ENCODE measurements at regions not wholly inside any gene's neighbourhood (a gene's known extent, or its start where the extent isn't known, plus 50 kb on each side); places are given as distances from the start of the nearest gene placed in this dataset.

DNA sequence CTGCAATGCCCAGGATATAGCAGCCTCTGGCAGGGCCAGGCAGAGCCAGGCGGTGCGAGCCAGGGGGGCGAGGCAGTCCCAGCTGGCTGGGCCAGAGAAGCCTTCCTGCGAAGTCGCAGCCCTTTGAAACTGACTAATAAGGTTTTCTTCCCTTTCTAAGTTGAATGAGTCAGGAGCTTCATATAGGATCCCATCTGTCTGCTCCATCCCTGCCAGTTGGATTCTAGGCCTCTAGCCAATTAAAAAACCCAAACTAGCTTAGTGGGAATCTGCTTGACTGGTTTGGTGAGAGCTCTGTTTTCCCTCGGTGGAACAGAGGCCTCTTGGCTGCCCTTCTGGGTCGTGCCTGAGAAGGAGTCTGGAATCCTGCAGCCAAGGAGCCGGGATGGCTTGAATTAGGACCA, 70.1 kb upstream of the RAPGEF1 start:
- intact Hi-C loops (cut with micrococcal nuclease), result no loop called here
- Mint-ChIP-seq H3K4me3 (no peak overlapping the region), H3K9me3 (no peaks in the 10 kb centered on the region), H3K27me3 (peaks cover 17% of the 10 kb centered on the region), H3K4me1 (no peaks in the 10 kb centered on the region), H3K27ac (no peak overlapping the region), H3K36me3 (ENCODE audit: low read depth) (no peaks in the 10 kb centered on the region)
- DNase-seq, result no peak

DNA sequence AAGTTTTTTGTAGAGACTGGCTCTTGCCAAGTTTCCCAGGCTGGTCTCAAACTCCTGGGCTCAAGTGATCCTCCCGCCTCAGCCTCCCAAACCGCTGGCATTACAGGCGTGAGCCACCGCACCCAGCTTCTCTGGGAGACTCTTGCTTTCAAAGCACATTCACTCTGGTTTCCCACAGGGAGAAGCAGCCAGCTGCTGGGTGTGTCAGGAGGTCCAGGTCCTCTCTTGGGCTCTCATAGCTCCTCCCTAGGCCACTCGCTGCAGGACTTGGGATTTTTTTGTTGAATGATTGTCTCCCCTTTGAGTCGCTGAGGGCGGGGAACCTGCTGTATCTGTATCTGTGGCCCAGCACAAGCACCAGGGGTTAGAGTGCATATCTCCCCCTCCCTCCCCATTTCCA, 68.4 kb upstream of the RAPGEF1 start:
- intact Hi-C loops (cut with micrococcal nuclease), result no loop called here
- Mint-ChIP-seq H3K36me3 (ENCODE audit: low read depth) (no peaks in the 10 kb centered on the region), H3K9me3 (no peaks in the 10 kb centered on the region), H3K4me1 (no peaks in the 10 kb centered on the region), H3K4me3 (no peak overlapping the region), H3K27ac (no peak overlapping the region), H3K27me3 (peaks cover 17% of the 10 kb centered on the region)
- no peak for DNase-seq

DNA sequence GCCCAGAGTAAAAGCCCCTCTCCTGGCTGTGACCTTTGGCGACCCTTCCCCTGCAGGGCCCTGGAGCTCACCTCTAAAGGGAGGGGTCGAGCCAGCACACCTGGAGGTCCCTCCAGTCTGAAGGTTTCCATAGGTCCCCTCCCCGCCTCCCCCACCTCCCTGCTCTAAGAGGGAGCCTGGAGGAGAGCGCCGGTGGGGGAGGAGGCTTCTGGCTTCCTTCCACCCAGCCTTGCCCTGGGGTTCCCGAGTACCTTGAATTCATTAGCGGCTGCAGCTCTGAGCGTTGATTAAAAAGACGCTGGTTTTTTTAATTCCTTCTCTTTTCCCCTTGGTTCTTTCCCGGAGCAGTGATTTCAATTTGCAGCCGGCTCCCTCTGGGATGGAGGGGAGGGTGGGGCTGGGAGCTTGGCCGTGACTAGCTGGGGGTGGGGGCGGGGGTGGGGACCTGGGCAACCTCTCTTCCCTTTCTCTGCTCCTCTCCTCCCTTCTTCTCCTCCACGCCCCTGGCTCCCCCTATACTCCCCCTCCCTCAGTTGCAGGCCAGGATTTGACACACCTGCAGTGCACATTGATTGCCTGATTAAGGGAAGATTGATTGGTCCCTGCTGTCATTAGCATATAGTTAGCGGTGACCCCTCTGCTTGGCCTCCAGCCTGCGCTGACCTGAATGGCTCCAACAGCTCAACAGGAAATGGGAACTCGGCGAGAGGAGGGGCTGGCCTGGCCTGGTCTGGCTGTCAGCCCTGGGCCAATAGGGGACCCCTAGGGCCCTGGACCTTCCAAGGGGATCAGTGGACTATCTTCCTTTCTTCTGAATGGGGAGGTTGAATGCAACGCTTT, 67.5 kb upstream of the RAPGEF1 start:
- Mint-ChIP-seq H3K27ac (no peak overlapping the region), H3K27me3 (peaks cover 17% of the 10 kb centered on the region)
- intact Hi-C loops (cut with micrococcal nuclease), result no loop called here

DNA sequence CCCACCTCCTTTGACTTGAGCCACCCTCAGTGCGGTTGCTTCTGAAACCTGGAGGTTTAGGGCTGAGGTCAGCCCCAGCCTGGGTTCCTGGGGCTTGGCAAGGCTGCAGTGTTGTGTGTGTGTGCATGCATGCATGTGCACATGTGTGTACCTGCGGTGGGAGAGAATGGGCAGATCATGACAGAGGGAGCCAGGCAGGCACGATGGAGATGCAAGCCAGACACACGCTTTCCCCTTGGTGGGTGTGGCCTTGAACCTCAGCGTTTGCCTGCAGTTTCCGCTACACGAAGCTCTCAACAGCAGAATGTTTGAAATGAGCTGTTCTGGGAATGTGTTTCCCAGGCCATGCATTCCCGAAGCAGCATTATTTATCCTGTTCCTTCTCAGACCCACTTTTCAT, 65.9 kb upstream of the RAPGEF1 start:
- H3K27me3 Mint-ChIP-seq, result peaks cover 17% of the 10 kb centered on the region
- H3K36me3 Mint-ChIP-seq (ENCODE audit: low read depth), result no peaks in the 10 kb centered on the region
- no peak overlapping the region for H3K4me3 Mint-ChIP-seq
- no peak for DNase-seq
- H3K9me3 Mint-ChIP-seq, result no peaks in the 10 kb centered on the region
- intact Hi-C loops (cut with micrococcal nuclease), result no loop called here
- no peaks in the 10 kb centered on the region for H3K4me1 Mint-ChIP-seq
- H3K27ac Mint-ChIP-seq, result no peak overlapping the region

More for the DNA sequence above, 67.5 kb upstream of the RAPGEF1 start:
- Mint-ChIP-seq H3K4me3 (no peak overlapping the region), H3K36me3 (ENCODE audit: low read depth) (no peaks in the 10 kb centered on the region), H3K9me3 (no peaks in the 10 kb centered on the region), H3K4me1 (no peaks in the 10 kb centered on the region)
- no peak for DNase-seq

DNA sequence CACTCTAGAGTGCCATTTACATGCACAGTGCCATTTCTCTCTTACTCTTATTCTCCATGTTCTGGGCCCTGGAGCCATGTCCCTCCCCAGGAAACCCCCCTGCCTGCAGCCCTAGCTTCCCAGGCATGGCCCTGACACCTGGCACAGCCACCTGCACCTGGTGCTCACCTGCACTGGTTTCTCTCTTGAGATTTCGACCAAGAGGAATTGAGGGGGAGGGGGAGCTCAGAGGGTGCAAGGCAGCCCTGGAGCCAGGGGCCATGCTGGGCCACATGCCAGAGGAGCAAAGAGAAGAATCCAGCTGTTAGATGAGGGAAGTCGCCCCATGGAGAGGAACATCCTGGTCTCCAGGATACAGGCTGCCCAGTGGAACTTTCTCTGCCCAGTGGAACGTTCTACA, 65.0 kb upstream of the RAPGEF1 start:
- intact Hi-C loops (cut with micrococcal nuclease), result no loop called here
- Mint-ChIP-seq H3K4me1 (no peaks in the 10 kb centered on the region), H3K4me3 (no peak overlapping the region), H3K36me3 (ENCODE audit: low read depth) (no peaks in the 10 kb centered on the region), H3K9me3 (no peaks in the 10 kb centered on the region), H3K27ac (no peak overlapping the region), H3K27me3 (peaks cover 17% of the 10 kb centered on the region)
- DNase-seq, result no peak

- intact Hi-C loops (cut with micrococcal nuclease), result no loop called here
- Mint-ChIP-seq H3K27me3 (peaks cover 15% of the 10 kb centered on the region), H3K4me3 (no peak overlapping the region), H3K36me3 (ENCODE audit: low read depth) (no peaks in the 10 kb centered on the region), H3K27ac (no peak overlapping the region), H3K9me3 (peaks cover 4% of the 10 kb centered on the region), H3K4me1 (no peaks in the 10 kb centered on the region)
- no peak for DNase-seq
Observed at GRCh38 chr9:131803758-131804411, 64.0 kb upstream of the RAPGEF1 start.

DNA sequence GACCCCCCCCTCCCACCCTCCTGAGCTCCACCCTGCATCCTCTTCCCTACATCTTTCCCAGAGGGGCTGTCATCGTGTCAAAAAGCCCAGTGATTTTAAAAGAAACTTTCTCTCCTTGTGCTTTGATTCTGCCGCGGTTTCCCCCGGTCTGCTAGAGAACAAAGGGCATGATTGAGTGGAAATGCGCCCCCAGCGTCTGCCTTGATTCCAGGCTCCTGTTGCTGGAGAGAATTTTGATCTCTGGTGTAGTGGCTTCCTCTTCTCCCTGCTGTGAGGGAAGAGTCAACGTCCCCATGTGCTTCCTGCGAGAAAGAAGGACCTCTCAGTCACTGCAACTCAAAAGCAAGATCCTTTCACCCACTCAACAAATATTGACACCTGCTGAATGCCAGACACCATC, 61.9 kb upstream of the RAPGEF1 start:
- Mint-ChIP-seq H3K27me3 (peaks cover 9% of the 10 kb centered on the region), H3K4me3 (no peak overlapping the region), H3K27ac (no peak overlapping the region), H3K36me3 (ENCODE audit: low read depth) (no peaks in the 10 kb centered on the region), H3K9me3 (peaks cover 4% of the 10 kb centered on the region), H3K4me1 (no peaks in the 10 kb centered on the region)
- intact Hi-C loops (cut with micrococcal nuclease), result no loop called here
- no peak for DNase-seq

DNA sequence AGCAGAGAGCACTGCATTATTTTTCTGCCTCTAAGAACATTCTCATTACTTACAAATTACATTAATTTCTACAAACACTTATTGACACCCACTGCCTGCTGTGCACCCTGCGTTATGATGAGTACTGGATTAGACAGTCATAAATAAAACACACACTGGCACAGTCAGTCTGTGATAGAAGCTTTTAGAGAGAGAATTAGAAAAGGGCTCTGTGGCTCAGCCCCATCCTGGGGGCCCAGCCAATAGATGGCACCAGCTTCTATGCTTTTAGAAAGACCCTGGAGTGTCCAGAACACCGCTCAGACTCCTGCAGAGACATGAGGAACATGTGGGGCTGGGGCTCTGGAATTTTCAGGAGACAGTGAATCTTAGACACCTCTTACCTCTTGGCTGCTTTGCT, 61.0 kb upstream of the RAPGEF1 start:
- H3K27me3 Mint-ChIP-seq, result peaks cover 2% of the 10 kb centered on the region
- no peak overlapping the region for H3K4me3 Mint-ChIP-seq
- H3K9me3 Mint-ChIP-seq, result peaks cover 4% of the 10 kb centered on the region

GRCh38 chr9:131800366-131800765, 60.5 kb upstream of the RAPGEF1 start:
- Mint-ChIP-seq H3K4me3 (no peak overlapping the region), H3K27me3 (peaks cover 2% of the 10 kb centered on the region), H3K9me3 (peaks cover 4% of the 10 kb centered on the region), H3K27ac (no peak overlapping the region), H3K4me1 (no peaks in the 10 kb centered on the region), H3K36me3 (ENCODE audit: low read depth) (no peaks in the 10 kb centered on the region)
- no peak for DNase-seq
- intact Hi-C loops (cut with micrococcal nuclease), result no loop called here

More for the DNA sequence above, 61.0 kb upstream of the RAPGEF1 start:
- Mint-ChIP-seq H3K36me3 (ENCODE audit: low read depth) (no peaks in the 10 kb centered on the region), H3K27ac (no peak overlapping the region), H3K4me1 (no peaks in the 10 kb centered on the region)
- no peak for DNase-seq
- intact Hi-C loops (cut with micrococcal nuclease), result no loop called here

- Mint-ChIP-seq H3K4me1 (no peaks in the 10 kb centered on the region), H3K4me3 (no peak overlapping the region), H3K27ac (no peak overlapping the region), H3K27me3 (peaks cover 2% of the 10 kb centered on the region), H3K9me3 (peaks cover 4% of the 10 kb centered on the region), H3K36me3 (ENCODE audit: low read depth) (no peaks in the 10 kb centered on the region)
- intact Hi-C loops (cut with micrococcal nuclease), result no loop called here
- peak; percentile 89 for DNase-seq
Observed at GRCh38 chr9:131799177-131799823, 59.4 kb upstream of the RAPGEF1 start.

- Mint-ChIP-seq H3K9me3 (peaks cover 4% of the 10 kb centered on the region), H3K27ac (no peak overlapping the region), H3K36me3 (ENCODE audit: low read depth) (no peaks in the 10 kb centered on the region), H3K27me3 (peaks cover 2% of the 10 kb centered on the region), H3K4me1 (no peaks in the 10 kb centered on the region), H3K4me3 (no peak overlapping the region)
- DNase-seq, result no peak
- intact Hi-C loops (cut with micrococcal nuclease), result no loop called here
Observed at GRCh38 chr9:131798246-131798645, 58.4 kb upstream of the RAPGEF1 start.

DNA sequence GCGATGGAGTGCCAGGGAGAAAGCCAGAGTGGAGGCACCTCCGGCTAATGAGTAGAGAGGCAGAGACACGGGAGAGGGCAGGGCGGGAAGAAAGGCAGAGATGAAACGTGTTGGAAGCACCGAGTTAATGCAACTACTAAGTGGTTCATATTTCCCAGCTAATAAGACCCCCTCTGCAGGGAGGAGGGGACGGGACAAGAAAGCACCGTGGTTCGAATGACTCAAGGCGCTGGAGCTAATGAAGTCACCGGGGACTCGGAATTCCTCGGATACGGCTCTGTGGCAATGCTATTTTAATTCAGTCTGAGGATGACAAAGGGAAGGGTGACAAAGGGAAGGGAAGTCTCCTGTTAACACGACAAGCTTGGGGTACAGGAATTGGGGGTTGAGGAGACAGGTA, 54.5 kb upstream of the RAPGEF1 start:
- peaks cover 4% of the 10 kb centered on the region for H3K9me3 Mint-ChIP-seq
- H3K4me1 Mint-ChIP-seq, result no peaks in the 10 kb centered on the region

GRCh38 chr9:131791542-131792254, 51.8 kb upstream of the RAPGEF1 start:
- Mint-ChIP-seq H3K36me3 (ENCODE audit: low read depth) (no peaks in the 10 kb centered on the region), H3K4me1 (no peaks in the 10 kb centered on the region), H3K9me3 (no peaks in the 10 kb centered on the region), H3K4me3 (no peak overlapping the region), H3K27ac (no peak overlapping the region), H3K27me3 (peaks cover 6% of the 10 kb centered on the region)
- no peak for DNase-seq
- intact Hi-C loops (cut with micrococcal nuclease), result no loop called here

More for the DNA sequence above, 54.5 kb upstream of the RAPGEF1 start:
- intact Hi-C loops (cut with micrococcal nuclease), result no loop called here
- H3K36me3 Mint-ChIP-seq (ENCODE audit: low read depth), result no peaks in the 10 kb centered on the region
- DNase-seq, result no peak
- H3K4me3 Mint-ChIP-seq, result no peak overlapping the region
- H3K27me3 Mint-ChIP-seq, result peaks cover 2% of the 10 kb centered on the region
- no peak overlapping the region for H3K27ac Mint-ChIP-seq

Data from activated CD4-positive, alpha-beta T cell treated with anti-CD3 and anti-CD28 coated beads, Interleukin-2, amount 10 ng/mL, durations not matched to agents 24 days and 14 days (primary cell).